Stimulated activated CD8-positive, alpha-beta memory T cell treated with anti-CD3 and anti-CD28 coated beads, Interleukin-15, amount 100 ng/mL, for 4 hours (primary cell): ENCODE measurements at regions not wholly inside any gene's neighbourhood (a gene's known extent, or its start where the extent isn't known, plus 50 kb on each side); places are given as distances from the start of the nearest gene placed in this dataset.

ENCODE experiments used
- DNase-seq, 2 donors: peaks; one replicate each; pipeline ENCODE4 v3.0.0-alpha.2; 2020; ENCODE audit warnings: low read depth in 2 of 2

- DNase-seq, result no peak
Observed at GRCh38 chr13:34413538-34414210, 528.4 kb upstream of the NBEA start.

GRCh38 chr13:34414616-34415015 lies 527.5 kb upstream of the NBEA start:
- DNase-seq, result no peak

- DNase-seq, result no peak
Observed at GRCh38 chr13:34416971-34417380, 525.1 kb upstream of the NBEA start.

GRCh38 chr13:34417896-34418295 lies 524.2 kb upstream of the NBEA start:
- no peak for DNase-seq

GRCh38 chr13:34419025-34419424 lies 523.0 kb upstream of the NBEA start:
- DNase-seq, result no peak

- no peak for DNase-seq
Observed at GRCh38 chr13:34419755-34420154, 522.3 kb upstream of the NBEA start.

- no peak for DNase-seq
Observed at GRCh38 chr13:34420702-34421346, 521.2 kb upstream of the NBEA start.

GRCh38 chr13:34421347-34421719 lies 520.7 kb upstream of the NBEA start:
- no peak for DNase-seq

- DNase-seq, result no peak
Observed at GRCh38 chr13:34421858-34422475, 520.1 kb upstream of the NBEA start.

- no peak for DNase-seq
Observed at GRCh38 chr13:34422956-34423355, 519.1 kb upstream of the NBEA start.

GRCh38 chr13:34425327-34425949 lies 516.6 kb upstream of the NBEA start:
- DNase-seq, result no peak

- DNase-seq, result no peak
Observed at GRCh38 chr13:34428911-34429310, 513.2 kb upstream of the NBEA start.

- no peak for DNase-seq
Observed at GRCh38 chr13:34430294-34430693, 511.8 kb upstream of the NBEA start.

GRCh38 chr13:34431827-34432581 lies 510.1 kb upstream of the NBEA start:
- DNase-seq, result no peak

- DNase-seq, result no peak
Observed at GRCh38 chr13:34435338-34435737, 506.7 kb upstream of the NBEA start.

GRCh38 chr13:34437873-34438272 lies 504.2 kb upstream of the NBEA start:
- DNase-seq, result no peak

GRCh38 chr13:34452831-34453230 lies 489.2 kb upstream of the NBEA start:
- no peak for DNase-seq

GRCh38 chr13:34458756-34459715 lies 483.0 kb upstream of the NBEA start:
- no peak for DNase-seq

- DNase-seq, result no peak
Observed at GRCh38 chr13:34459856-34460255, 482.2 kb upstream of the NBEA start.

- no peak for DNase-seq
Observed at GRCh38 chr13:34462843-34463242, 479.2 kb upstream of the NBEA start.

GRCh38 chr13:34464011-34464410 lies 478.1 kb upstream of the NBEA start:
- no peak for DNase-seq
